SK-N-SH (cell line): ENCODE measurements at regions not wholly inside any gene's neighbourhood (a gene's known extent, or its start where the extent isn't known, plus 50 kb on each side); places are given as distances from the start of the nearest gene placed in this dataset.

Source experiments
- JUND ChIP-seq: IDR thresholded peaks from 2 replicates; pipeline ENCODE4 v1.4.0; 2012
- TF ChIP-seq, protein P1 (sequence below): IDR thresholded peaks from 2 replicates; pipeline ENCODE4 v1.6.1; 2012; ENCODE audit warnings: mild to moderate bottlenecking, low read depth, low read length, moderate library complexity
- TF ChIP-seq, protein P2 (sequence below): fragments of 200-600 bp; sonication (generic); IDR thresholded peaks from 2 replicates; pipeline ENCODE4 v1.6.1; 2017; ENCODE audit warnings: antibody characterized with exemption, mild to moderate bottlenecking, moderate library complexity

DNA sequence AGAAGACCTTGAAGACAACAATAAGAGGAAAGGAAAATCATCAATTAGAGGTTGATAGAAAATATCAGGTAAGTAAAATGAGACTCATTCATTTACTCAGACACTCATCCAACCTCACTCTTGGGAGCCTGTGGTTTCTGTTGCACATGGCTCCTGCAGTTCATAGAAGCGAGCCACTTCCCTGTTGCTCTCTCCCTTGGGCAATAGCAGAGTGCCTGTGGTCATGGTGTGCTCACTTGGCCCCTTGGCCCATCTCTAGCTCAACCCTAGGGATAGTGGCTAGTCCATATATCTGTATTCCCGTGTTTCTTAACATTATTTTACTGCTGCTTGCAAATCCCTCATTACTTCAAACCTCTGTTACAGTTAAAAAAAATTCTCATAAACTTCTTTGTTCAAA, 368.6 kb downstream of the PTPRC start:
- TF ChIP-seq, protein P1, sequence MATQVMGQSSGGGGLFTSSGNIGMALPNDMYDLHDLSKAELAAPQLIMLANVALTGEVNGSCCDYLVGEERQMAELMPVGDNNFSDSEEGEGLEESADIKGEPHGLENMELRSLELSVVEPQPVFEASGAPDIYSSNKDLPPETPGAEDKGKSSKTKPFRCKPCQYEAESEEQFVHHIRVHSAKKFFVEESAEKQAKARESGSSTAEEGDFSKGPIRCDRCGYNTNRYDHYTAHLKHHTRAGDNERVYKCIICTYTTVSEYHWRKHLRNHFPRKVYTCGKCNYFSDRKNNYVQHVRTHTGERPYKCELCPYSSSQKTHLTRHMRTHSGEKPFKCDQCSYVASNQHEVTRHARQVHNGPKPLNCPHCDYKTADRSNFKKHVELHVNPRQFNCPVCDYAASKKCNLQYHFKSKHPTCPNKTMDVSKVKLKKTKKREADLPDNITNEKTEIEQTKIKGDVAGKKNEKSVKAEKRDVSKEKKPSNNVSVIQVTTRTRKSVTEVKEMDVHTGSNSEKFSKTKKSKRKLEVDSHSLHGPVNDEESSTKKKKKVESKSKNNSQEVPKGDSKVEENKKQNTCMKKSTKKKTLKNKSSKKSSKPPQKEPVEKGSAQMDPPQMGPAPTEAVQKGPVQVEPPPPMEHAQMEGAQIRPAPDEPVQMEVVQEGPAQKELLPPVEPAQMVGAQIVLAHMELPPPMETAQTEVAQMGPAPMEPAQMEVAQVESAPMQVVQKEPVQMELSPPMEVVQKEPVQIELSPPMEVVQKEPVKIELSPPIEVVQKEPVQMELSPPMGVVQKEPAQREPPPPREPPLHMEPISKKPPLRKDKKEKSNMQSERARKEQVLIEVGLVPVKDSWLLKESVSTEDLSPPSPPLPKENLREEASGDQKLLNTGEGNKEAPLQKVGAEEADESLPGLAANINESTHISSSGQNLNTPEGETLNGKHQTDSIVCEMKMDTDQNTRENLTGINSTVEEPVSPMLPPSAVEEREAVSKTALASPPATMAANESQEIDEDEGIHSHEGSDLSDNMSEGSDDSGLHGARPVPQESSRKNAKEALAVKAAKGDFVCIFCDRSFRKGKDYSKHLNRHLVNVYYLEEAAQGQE = no peak
- TF ChIP-seq, protein P2, sequence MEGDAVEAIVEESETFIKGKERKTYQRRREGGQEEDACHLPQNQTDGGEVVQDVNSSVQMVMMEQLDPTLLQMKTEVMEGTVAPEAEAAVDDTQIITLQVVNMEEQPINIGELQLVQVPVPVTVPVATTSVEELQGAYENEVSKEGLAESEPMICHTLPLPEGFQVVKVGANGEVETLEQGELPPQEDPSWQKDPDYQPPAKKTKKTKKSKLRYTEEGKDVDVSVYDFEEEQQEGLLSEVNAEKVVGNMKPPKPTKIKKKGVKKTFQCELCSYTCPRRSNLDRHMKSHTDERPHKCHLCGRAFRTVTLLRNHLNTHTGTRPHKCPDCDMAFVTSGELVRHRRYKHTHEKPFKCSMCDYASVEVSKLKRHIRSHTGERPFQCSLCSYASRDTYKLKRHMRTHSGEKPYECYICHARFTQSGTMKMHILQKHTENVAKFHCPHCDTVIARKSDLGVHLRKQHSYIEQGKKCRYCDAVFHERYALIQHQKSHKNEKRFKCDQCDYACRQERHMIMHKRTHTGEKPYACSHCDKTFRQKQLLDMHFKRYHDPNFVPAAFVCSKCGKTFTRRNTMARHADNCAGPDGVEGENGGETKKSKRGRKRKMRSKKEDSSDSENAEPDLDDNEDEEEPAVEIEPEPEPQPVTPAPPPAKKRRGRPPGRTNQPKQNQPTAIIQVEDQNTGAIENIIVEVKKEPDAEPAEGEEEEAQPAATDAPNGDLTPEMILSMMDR = no peak
- no peak for TF ChIP-seq JUND
